ENCODE measurements at regions not wholly inside any gene's neighbourhood (a gene's known extent, or its start where the extent isn't known, plus 50 kb on each side); places are given as distances from the start of the nearest gene placed in this dataset.

DNA sequence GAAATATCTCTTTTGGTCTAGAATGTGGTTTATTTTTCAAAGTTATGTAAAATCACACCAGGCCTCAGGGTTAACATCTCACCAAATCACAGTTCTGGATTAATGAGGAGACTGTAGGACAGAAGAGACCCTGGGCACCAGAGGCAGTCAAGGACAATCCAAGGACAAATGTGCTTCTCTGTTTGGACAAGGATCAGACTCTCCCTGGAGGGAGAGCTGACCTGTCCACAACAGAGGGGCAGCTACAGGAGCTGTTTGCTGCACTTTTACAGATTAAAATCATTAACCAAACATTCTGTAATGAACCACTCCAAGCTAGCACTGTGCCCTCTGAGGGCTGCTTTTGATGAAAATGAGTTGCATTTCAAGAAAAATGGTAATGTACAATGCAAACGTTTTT, 690.6 kb upstream of the SLC8A1 start:
- no peak overlapping the region for H3K4me3 ChIP-seq (ENCODE audit: low read length in 2 of 2)
- H3K9me3 ChIP-seq (ENCODE audit: control insufficient read depth in 2 of 2, low read length in 2 of 2), result no peaks in the 10 kb centered on the region
- no peaks in the 10 kb centered on the region for H3K4me1 ChIP-seq (ENCODE audit: control insufficient read depth in 2 of 2, insufficient read depth in 2 of 2, low read length in 2 of 2)
- H3K36me3 ChIP-seq (ENCODE audit: control insufficient read depth in 2 of 2, insufficient read depth in 2 of 2, low read length in 2 of 2), result no peaks in the 10 kb centered on the region
- H3K9ac ChIP-seq (ENCODE audit: low read depth in 1 of 2, low read length in 2 of 2), result no peak overlapping the region
- no peak overlapping the region for H3K27ac ChIP-seq (ENCODE audit: low read depth in 2 of 2, low read length in 2 of 2)
- H3K27me3 ChIP-seq (ENCODE audit: control insufficient read depth in 2 of 2, insufficient read depth in 2 of 2, low read length in 2 of 2), result no peaks in the 10 kb centered on the region

DNA sequence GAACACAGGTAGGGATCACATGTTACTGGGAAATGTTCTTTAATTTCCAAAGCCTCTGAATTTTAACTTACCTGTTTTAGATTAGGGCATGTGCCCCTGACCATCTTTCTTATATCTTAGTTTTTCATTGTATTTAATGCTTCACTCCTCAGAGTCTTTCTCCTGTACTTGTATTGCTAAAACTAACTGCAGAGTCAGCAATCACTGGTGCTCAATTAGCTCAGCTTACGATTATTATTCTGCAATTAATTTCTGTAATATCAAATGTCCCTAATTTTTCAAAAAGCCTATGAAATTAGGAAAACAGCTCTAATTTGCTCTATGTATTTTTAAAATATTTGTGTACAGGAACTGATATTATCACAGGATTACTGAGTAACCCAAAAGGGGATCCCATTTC, 693.2 kb upstream of the SLC8A1 start:
- H3K27me3 ChIP-seq (ENCODE audit: control insufficient read depth in 2 of 2, insufficient read depth in 2 of 2, low read length in 2 of 2), result no peaks in the 10 kb centered on the region
- H3K27ac ChIP-seq (ENCODE audit: low read depth in 2 of 2, low read length in 2 of 2), result no peak overlapping the region
- H3K9ac ChIP-seq (ENCODE audit: low read depth in 1 of 2, low read length in 2 of 2), result no peak overlapping the region
- H3K36me3 ChIP-seq (ENCODE audit: control insufficient read depth in 2 of 2, insufficient read depth in 2 of 2, low read length in 2 of 2), result no peaks in the 10 kb centered on the region
- no peaks in the 10 kb centered on the region for H3K4me1 ChIP-seq (ENCODE audit: control insufficient read depth in 2 of 2, insufficient read depth in 2 of 2, low read length in 2 of 2)
- no peak overlapping the region for H3K4me3 ChIP-seq (ENCODE audit: low read length in 2 of 2)
- no peaks in the 10 kb centered on the region for H3K9me3 ChIP-seq (ENCODE audit: control insufficient read depth in 2 of 2, low read length in 2 of 2)

DNA sequence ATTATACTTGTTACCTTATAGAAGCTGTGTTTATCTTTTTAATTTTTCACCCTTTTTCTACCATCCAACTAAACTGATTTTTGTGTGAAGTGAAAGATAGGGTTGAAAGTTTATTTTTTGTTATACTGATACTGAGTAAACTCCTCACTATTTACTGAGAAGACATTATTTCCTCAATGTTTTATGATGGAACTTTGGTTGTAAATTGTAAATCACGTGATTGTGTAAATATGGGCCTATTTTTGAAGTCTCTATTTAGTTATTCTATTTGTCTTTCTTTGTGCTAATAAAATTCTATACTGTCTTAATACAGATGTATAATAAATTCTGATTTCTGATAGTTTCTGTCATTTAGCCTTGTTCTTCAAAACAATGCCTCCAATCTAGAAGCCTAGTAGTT, 697.2 kb upstream of the SLC8A1 start:
- H3K27ac ChIP-seq (ENCODE audit: low read depth in 2 of 2, low read length in 2 of 2), result no peak overlapping the region
- H3K9me3 ChIP-seq (ENCODE audit: control insufficient read depth in 2 of 2, low read length in 2 of 2), result no peaks in the 10 kb centered on the region
- no peak overlapping the region for H3K4me3 ChIP-seq (ENCODE audit: low read length in 2 of 2)

DNA sequence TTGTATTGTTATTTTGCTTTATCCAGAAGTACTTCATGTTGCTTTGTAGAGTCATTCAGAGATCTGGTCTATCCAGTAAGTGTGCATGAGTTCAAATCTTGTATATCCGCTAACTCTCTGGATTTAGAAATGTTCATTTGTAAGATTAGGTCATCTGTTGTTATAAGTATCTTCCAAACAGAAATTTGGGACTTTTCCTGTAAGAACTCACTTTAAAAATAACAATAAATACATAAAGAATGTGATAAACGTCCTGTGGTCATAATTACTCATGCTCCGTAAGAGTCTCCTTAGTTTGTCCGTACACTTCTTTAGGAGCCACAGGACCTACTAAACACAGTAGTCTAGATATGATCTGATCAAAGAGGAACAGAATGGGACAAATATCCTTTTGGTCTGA, 699.9 kb upstream of the SLC8A1 start:
- Histone ChIP-seq H3K4me3 (ENCODE audit: low read length in 2 of 2) (no peak overlapping the region), H3K36me3 (ENCODE audit: control insufficient read depth in 2 of 2, insufficient read depth in 2 of 2, low read length in 2 of 2) (no peaks in the 10 kb centered on the region), H3K9ac (ENCODE audit: low read depth in 1 of 2, low read length in 2 of 2) (no peak overlapping the region), H3K27ac (ENCODE audit: low read depth in 2 of 2, low read length in 2 of 2) (no peak overlapping the region), H3K27me3 (ENCODE audit: control insufficient read depth in 2 of 2, insufficient read depth in 2 of 2, low read length in 2 of 2) (no peaks in the 10 kb centered on the region), H3K4me1 (ENCODE audit: control insufficient read depth in 2 of 2, insufficient read depth in 2 of 2, low read length in 2 of 2) (no peaks in the 10 kb centered on the region), H3K9me3 (ENCODE audit: control insufficient read depth in 2 of 2, low read length in 2 of 2) (no peaks in the 10 kb centered on the region)

More for the DNA sequence above, 697.2 kb upstream of the SLC8A1 start:
- no peak overlapping the region for H3K9ac ChIP-seq (ENCODE audit: low read depth in 1 of 2, low read length in 2 of 2)
- H3K27me3 ChIP-seq (ENCODE audit: control insufficient read depth in 2 of 2, insufficient read depth in 2 of 2, low read length in 2 of 2), result no peaks in the 10 kb centered on the region
- no peaks in the 10 kb centered on the region for H3K36me3 ChIP-seq (ENCODE audit: control insufficient read depth in 2 of 2, insufficient read depth in 2 of 2, low read length in 2 of 2)
- H3K4me1 ChIP-seq (ENCODE audit: control insufficient read depth in 2 of 2, insufficient read depth in 2 of 2, low read length in 2 of 2), result no peaks in the 10 kb centered on the region

DNA sequence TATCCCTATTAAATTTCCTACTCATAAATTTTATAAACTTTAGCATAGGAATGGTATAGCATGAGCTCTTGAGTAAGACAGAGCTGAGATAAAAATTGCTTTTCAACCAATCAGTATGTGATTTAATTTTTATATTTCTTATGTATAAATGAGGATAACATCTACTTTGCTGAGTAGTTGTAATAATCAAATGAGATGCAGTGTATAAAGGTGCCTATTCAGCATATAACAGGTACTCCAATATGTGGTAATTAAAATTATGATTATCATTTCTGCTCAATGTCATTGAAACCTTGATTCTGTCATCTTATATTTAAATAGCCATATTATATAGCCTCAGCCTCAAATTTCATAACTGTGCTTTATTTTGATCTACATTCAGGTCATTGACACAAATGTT, 700.4 kb upstream of the SLC8A1 start:
- H3K4me1 ChIP-seq (ENCODE audit: control insufficient read depth in 2 of 2, insufficient read depth in 2 of 2, low read length in 2 of 2), result no peaks in the 10 kb centered on the region
- no peaks in the 10 kb centered on the region for H3K36me3 ChIP-seq (ENCODE audit: control insufficient read depth in 2 of 2, insufficient read depth in 2 of 2, low read length in 2 of 2)
- no peaks in the 10 kb centered on the region for H3K9me3 ChIP-seq (ENCODE audit: control insufficient read depth in 2 of 2, low read length in 2 of 2)
- H3K9ac ChIP-seq (ENCODE audit: low read depth in 1 of 2, low read length in 2 of 2), result no peak overlapping the region
- no peak overlapping the region for H3K4me3 ChIP-seq (ENCODE audit: low read length in 2 of 2)
- no peaks in the 10 kb centered on the region for H3K27me3 ChIP-seq (ENCODE audit: control insufficient read depth in 2 of 2, insufficient read depth in 2 of 2, low read length in 2 of 2)
- no peak overlapping the region for H3K27ac ChIP-seq (ENCODE audit: low read depth in 2 of 2, low read length in 2 of 2)

DNA sequence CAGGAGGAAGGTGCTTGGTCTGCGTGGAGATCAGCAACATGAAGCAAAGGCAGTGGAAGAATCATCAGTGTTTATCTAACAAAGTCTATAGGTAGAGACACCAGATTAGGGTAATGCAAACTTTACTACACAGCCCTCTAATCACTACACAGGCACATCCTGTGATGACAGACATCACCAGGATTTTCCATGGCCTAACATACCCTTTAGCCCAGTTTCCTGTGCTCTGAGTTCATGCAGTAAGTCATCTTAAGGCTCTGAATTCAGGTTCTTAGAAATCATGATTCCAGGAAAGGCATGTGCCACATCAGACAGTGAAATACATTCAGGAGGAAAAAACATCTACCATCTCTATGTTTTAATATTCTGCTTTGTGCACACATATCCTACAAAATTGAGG, 708.5 kb upstream of the SLC8A1 start:
- no peaks in the 10 kb centered on the region for H3K36me3 ChIP-seq (ENCODE audit: control insufficient read depth in 2 of 2, insufficient read depth in 2 of 2, low read length in 2 of 2)
- H3K4me1 ChIP-seq (ENCODE audit: control insufficient read depth in 2 of 2, insufficient read depth in 2 of 2, low read length in 2 of 2), result no peaks in the 10 kb centered on the region
- H3K27ac ChIP-seq (ENCODE audit: low read depth in 2 of 2, low read length in 2 of 2), result no peak overlapping the region
- H3K9me3 ChIP-seq (ENCODE audit: control insufficient read depth in 2 of 2, low read length in 2 of 2), result peaks cover 0 to 3% of the 10 kb centered on the region in 2 donors
- H3K9ac ChIP-seq (ENCODE audit: low read depth in 1 of 2, low read length in 2 of 2), result no peak overlapping the region
- no peaks in the 10 kb centered on the region for H3K27me3 ChIP-seq (ENCODE audit: control insufficient read depth in 2 of 2, insufficient read depth in 2 of 2, low read length in 2 of 2)
- H3K4me3 ChIP-seq (ENCODE audit: low read length in 2 of 2), result no peak overlapping the region

DNA sequence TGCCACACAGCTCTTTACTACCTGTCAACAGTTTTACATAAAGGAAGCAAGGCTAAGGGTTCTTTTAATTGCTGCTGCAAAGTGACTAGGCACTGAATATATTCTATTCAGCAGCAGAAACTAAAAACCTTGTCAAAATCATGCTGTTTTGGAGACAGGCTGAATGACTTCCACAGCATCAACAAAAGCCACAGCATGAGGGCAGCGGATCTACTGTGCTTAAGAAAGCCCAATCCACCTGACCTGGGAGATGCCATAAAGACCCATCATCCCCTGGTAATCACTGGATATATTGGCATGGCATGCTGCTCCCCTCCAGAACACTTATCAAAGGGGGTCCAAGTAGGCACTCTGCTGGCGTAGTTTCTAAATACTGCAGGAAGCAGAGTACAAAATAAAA, 715.1 kb upstream of the SLC8A1 start:
- no peaks in the 10 kb centered on the region for H3K4me1 ChIP-seq (ENCODE audit: control insufficient read depth in 2 of 2, insufficient read depth in 2 of 2, low read length in 2 of 2)
- no peaks in the 10 kb centered on the region for H3K36me3 ChIP-seq (ENCODE audit: control insufficient read depth in 2 of 2, insufficient read depth in 2 of 2, low read length in 2 of 2)
- H3K9ac ChIP-seq (ENCODE audit: low read depth in 1 of 2, low read length in 2 of 2), result no peak overlapping the region
- no peak overlapping the region for H3K4me3 ChIP-seq (ENCODE audit: low read length in 2 of 2)
- H3K27me3 ChIP-seq (ENCODE audit: control insufficient read depth in 2 of 2, insufficient read depth in 2 of 2, low read length in 2 of 2), result no peaks in the 10 kb centered on the region
- H3K9me3 ChIP-seq (ENCODE audit: control insufficient read depth in 2 of 2, low read length in 2 of 2), result no peaks in the 10 kb centered on the region
- H3K27ac ChIP-seq (ENCODE audit: low read depth in 2 of 2, low read length in 2 of 2), result no peak overlapping the region

DNA sequence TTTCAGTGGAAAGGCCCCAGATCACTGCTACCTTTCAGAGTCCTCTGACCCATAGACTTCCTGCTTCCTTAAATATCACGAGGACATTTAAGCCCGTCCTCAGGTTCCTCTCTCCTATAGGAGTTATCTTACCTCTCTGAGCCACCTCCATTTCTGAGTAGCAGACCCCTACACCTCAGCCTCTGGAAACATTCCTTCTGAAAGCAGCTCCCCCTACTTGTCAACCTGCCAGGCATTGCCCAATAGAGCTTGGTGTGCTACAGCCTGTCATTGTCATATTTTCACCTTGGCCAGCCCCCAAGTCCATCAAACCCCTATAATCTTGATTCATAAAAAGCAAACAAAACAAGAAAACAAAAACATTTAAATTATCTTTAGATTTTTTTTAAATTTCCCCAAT, 717.9 kb upstream of the SLC8A1 start:
- no peak overlapping the region for H3K9ac ChIP-seq (ENCODE audit: low read depth in 1 of 2, low read length in 2 of 2)
- H3K27ac ChIP-seq (ENCODE audit: low read depth in 2 of 2, low read length in 2 of 2), result no peak overlapping the region
- H3K4me1 ChIP-seq (ENCODE audit: control insufficient read depth in 2 of 2, insufficient read depth in 2 of 2, low read length in 2 of 2), result no peaks in the 10 kb centered on the region
- H3K36me3 ChIP-seq (ENCODE audit: control insufficient read depth in 2 of 2, insufficient read depth in 2 of 2, low read length in 2 of 2), result no peaks in the 10 kb centered on the region
- no peaks in the 10 kb centered on the region for H3K27me3 ChIP-seq (ENCODE audit: control insufficient read depth in 2 of 2, insufficient read depth in 2 of 2, low read length in 2 of 2)
- H3K4me3 ChIP-seq (ENCODE audit: low read length in 2 of 2), result no peak overlapping the region
- H3K9me3 ChIP-seq (ENCODE audit: control insufficient read depth in 2 of 2, low read length in 2 of 2), result no peaks in the 10 kb centered on the region

DNA sequence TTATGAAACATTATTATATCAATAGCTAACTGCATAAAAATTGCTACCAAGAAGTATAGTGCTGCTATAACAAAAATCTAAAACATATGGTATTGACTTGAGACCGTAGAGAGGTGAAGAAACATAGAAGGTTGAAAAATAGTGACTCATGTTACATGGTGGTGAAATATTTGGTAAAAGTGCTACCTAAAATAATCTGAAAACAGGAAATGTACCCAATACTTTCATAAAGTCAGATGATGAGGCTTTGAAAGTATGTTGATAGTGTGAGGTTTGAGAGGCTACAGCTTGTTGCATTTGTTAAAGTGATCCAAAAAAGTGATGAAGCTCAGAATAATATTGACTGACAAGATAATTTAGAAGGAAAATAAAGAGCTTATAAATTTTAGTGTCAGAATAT, 718.7 kb upstream of the SLC8A1 start:
- H3K4me3 ChIP-seq (ENCODE audit: low read length in 2 of 2), result no peak overlapping the region
- H3K4me1 ChIP-seq (ENCODE audit: control insufficient read depth in 2 of 2, insufficient read depth in 2 of 2, low read length in 2 of 2), result no peaks in the 10 kb centered on the region

DNA sequence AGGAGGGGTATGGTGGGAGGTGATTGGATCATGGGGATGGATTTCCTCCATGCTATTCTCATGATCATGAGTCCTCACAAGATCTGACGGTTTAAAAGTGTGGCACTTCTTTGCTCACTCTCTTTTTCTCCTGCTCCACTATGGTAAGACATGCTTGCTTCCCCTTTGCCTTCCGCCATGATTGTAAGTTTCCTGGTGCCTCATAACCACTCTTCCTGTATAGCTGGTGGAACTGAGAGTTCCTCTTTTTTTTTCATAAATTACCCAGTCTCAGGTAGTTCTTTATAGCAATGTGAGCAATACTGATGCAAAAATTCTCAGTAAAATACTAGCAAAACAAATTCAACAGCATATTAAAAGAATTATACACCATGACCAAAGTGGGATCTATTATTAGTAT, 728.5 kb upstream of the SLC8A1 start:
- no peak overlapping the region for H3K4me3 ChIP-seq (ENCODE audit: low read length in 2 of 2)
- no peak overlapping the region for H3K9ac ChIP-seq (ENCODE audit: low read depth in 1 of 2, low read length in 2 of 2)
- H3K4me1 ChIP-seq (ENCODE audit: control insufficient read depth in 2 of 2, insufficient read depth in 2 of 2, low read length in 2 of 2), result no peaks in the 10 kb centered on the region
- H3K27ac ChIP-seq (ENCODE audit: low read depth in 2 of 2, low read length in 2 of 2), result no peak overlapping the region
- no peaks in the 10 kb centered on the region for H3K27me3 ChIP-seq (ENCODE audit: control insufficient read depth in 2 of 2, insufficient read depth in 2 of 2, low read length in 2 of 2)
- H3K9me3 ChIP-seq (ENCODE audit: control insufficient read depth in 2 of 2, low read length in 2 of 2), result no peaks in the 10 kb centered on the region
- H3K36me3 ChIP-seq (ENCODE audit: control insufficient read depth in 2 of 2, insufficient read depth in 2 of 2, low read length in 2 of 2), result no peaks in the 10 kb centered on the region

More for the DNA sequence above, 718.7 kb upstream of the SLC8A1 start:
- Histone ChIP-seq H3K27me3 (ENCODE audit: control insufficient read depth in 2 of 2, insufficient read depth in 2 of 2, low read length in 2 of 2) (no peaks in the 10 kb centered on the region), H3K27ac (ENCODE audit: low read depth in 2 of 2, low read length in 2 of 2) (no peak overlapping the region), H3K36me3 (ENCODE audit: control insufficient read depth in 2 of 2, insufficient read depth in 2 of 2, low read length in 2 of 2) (no peaks in the 10 kb centered on the region), H3K9ac (ENCODE audit: low read depth in 1 of 2, low read length in 2 of 2) (no peak overlapping the region), H3K9me3 (ENCODE audit: control insufficient read depth in 2 of 2, low read length in 2 of 2) (no peaks in the 10 kb centered on the region)

DNA sequence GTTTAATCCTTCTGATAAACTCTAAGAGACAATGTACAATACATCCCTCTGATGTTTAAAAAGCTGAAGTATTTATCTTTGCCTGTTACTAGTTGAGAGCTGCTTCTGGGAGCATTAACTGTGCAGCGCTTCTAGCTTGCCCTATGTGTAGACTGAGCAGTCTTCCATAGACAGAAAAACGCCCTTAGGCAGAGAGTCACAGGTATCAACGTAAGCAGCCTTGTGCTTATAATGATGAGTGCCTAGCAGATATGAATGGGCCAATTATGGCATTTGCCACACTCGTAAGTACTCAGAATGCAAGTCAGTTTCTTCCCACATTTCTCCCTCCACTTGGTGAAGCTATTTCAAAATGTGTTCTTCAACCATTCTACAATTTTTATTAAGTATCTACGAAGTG, 731.1 kb upstream of the SLC8A1 start:
- no peak overlapping the region for H3K9ac ChIP-seq (ENCODE audit: low read depth in 1 of 2, low read length in 2 of 2)
- H3K27ac ChIP-seq (ENCODE audit: low read depth in 2 of 2, low read length in 2 of 2), result no peak overlapping the region
- no peaks in the 10 kb centered on the region for H3K27me3 ChIP-seq (ENCODE audit: control insufficient read depth in 2 of 2, insufficient read depth in 2 of 2, low read length in 2 of 2)
- H3K36me3 ChIP-seq (ENCODE audit: control insufficient read depth in 2 of 2, insufficient read depth in 2 of 2, low read length in 2 of 2), result no peaks in the 10 kb centered on the region
- H3K9me3 ChIP-seq (ENCODE audit: control insufficient read depth in 2 of 2, low read length in 2 of 2), result no peaks in the 10 kb centered on the region
- no peaks in the 10 kb centered on the region for H3K4me1 ChIP-seq (ENCODE audit: control insufficient read depth in 2 of 2, insufficient read depth in 2 of 2, low read length in 2 of 2)
- no peak overlapping the region for H3K4me3 ChIP-seq (ENCODE audit: low read length in 2 of 2)

Data from mucosa of rectum (tissue), 2 donors.